ENCODE measurements at regions not wholly inside any gene's neighbourhood (a gene's known extent, or its start where the extent isn't known, plus 50 kb on each side); places are given as distances from the start of the nearest gene placed in this dataset.
"Not testable (repeated sequence)": the region's sequence is repeated elsewhere in the genome, so short reads cannot be mapped to it uniquely, and the experiment has no call there.

DNA sequence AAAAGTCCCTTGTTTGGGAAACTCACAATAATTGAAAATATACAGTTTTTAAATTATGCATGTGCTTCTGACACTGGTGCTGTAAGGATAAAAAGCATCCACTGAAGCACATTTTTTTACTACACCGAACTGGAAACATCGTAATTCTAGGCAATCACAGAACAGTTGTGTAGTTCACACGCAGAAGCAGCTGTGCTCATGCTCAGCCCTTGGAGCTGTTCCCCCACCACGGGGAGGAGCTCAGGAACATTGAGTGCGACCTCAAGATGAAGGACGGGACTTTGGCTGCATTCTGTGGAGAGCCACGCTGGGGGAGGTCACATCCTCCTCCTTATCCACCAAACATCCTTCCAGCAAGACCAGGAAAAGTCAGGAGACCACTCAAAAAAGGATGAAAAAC lies 466.3 kb upstream of the CDH4 start:
- DNase-seq (ENCODE audit: extremely low spot score): no peak
- TF ChIP-seq, protein P1, sequence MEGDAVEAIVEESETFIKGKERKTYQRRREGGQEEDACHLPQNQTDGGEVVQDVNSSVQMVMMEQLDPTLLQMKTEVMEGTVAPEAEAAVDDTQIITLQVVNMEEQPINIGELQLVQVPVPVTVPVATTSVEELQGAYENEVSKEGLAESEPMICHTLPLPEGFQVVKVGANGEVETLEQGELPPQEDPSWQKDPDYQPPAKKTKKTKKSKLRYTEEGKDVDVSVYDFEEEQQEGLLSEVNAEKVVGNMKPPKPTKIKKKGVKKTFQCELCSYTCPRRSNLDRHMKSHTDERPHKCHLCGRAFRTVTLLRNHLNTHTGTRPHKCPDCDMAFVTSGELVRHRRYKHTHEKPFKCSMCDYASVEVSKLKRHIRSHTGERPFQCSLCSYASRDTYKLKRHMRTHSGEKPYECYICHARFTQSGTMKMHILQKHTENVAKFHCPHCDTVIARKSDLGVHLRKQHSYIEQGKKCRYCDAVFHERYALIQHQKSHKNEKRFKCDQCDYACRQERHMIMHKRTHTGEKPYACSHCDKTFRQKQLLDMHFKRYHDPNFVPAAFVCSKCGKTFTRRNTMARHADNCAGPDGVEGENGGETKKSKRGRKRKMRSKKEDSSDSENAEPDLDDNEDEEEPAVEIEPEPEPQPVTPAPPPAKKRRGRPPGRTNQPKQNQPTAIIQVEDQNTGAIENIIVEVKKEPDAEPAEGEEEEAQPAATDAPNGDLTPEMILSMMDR (IDR thresholded peaks at IDR 0.05; ENCODE audit: control extremely low read depth, extremely low read depth, low read depth, missing control alignments): no peak
- POLR2A ChIA-PET: no interaction called here
- CTCF ChIA-PET: no interaction called here

DNA sequence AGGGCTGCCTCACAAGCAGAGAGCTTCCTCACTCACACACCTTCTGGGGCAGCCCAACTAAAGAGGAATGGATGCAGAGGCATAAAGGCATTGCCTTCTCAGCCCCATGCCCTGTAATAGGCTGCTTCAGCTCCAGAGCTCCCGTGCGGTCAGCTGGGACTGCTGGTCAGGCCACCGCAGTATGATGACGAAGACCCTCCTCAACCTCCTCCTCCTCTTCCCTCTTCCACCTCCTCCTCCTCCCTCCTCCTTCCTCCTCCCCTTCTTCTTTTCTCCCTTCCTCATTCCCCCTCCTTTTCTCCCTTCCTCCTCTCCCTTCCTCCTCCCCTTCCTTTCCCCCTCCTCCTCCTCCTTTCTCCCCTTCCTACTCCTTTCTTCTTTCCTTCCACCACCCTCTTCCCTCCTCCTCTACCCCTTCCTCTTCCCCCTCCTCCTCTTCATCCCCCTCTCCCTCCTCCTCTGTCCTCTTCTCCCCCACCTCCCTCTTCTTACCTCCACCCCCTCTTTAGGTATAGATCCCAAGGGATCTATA lies 465.3 kb upstream of the CDH4 start:
- TF ChIP-seq, protein P1 (IDR thresholded peaks at IDR 0.05; ENCODE audit: control extremely low read depth, extremely low read depth, low read depth, missing control alignments): no peak
- ChIA-PET CTCF (no interaction called here), POLR2A (no interaction called here)
- no peak for DNase-seq (ENCODE audit: extremely low spot score)

DNA sequence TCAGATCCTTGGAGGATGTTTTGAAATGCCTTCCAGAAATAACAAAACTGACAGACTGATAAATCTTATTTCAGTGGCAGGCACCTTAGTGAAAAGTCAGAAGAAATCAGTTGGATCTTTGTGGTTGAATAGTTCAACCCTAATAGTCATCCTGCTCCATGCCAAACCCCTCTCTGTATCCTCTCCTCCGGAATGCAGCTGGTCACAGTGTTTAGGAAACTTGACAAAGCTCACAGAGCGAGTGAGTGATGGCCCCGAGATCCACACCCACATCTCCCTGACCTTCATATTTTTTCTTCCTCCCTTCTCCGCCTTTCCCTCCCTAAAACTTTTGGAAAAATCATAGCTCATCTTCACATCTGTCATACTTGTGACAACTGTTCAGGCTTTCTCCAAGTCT lies 464.8 kb upstream of the CDH4 start:
- DNase-seq (ENCODE audit: extremely low spot score): no peak
- POLR2A ChIA-PET: no interaction called here
- TF ChIP-seq, protein P1 (IDR thresholded peaks at IDR 0.05; ENCODE audit: control extremely low read depth, extremely low read depth, low read depth, missing control alignments): no peak
- CTCF ChIA-PET: no interaction called here

DNA sequence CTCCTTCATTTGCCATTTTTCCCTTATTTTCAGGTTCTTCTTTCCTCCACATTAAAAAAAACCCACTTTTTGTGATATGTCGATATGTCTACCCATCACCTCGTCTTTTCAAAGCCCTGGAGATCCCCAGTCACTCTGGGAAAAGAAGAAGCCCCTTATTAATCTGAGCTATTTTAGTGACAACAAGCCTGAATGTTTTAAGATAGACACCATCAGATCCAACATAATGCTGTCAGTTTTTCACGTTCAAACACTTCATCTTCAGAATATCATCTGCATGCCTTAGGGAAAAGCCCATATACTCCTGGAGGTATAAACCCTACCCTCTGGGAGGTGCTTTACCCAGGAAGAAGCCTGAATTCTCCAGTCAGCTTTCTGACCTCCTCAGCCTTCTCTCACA lies 464.0 kb upstream of the CDH4 start:
- ChIA-PET POLR2A (no interaction called here), CTCF (no interaction called here)
- TF ChIP-seq, protein P1 (IDR thresholded peaks at IDR 0.05; ENCODE audit: control extremely low read depth, extremely low read depth, low read depth, missing control alignments): no peak

DNA sequence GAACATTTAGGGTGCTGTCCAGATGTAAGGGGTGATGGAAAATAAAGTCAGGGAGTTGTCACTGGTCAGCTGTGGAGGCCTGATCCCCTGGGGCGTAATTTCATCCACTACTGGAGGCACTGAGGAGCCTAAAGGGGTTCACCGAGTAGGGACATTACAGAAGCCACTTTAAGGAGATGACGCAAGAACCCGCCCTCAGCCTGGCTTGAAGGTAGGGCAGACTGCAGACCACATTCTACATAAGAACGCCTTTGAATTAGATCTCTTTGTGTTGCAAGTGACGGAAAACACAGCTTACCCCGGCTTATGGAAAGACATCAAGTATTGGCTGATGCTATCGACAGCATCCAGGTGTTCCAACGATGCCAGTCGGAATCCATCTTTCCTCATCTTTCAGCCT lies 462.7 kb upstream of the CDH4 start:
- DNase-seq (ENCODE audit: extremely low spot score): no peak
- ChIA-PET POLR2A (no interaction called here), CTCF (interaction anchor here (1.1 to 1.3 kb wide), 2 partner anchors 9 to 21 kb away, joined by 3 to 5 read pairs; no protein-coding TSS in a partner anchor)
- TF ChIP-seq, protein P1 (IDR thresholded peaks at IDR 0.05; ENCODE audit: control extremely low read depth, extremely low read depth, low read depth, missing control alignments): no peak

More for the DNA sequence above, 464.0 kb upstream of the CDH4 start:
- no peak for DNase-seq (ENCODE audit: extremely low spot score)

DNA sequence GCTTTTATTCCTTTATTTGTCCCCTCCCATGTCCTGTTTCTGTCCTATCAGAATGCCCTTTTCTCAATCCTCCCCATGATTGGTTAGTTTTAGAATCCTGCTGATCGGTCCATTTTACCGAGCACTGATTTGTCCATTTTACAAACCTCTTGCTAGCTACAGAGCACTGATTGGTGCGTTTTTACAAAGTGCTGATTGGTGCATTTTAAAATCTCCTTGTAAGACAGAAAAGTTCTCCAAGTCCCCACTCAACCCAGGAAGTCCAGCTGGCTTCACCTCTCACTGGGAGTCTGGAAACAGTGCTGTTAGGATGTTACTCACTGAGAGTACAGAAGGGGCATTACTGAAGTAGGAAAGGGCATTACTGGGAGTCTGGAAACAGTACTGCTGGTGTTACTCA lies 461.7 kb upstream of the CDH4 start:
- POLR2A ChIA-PET; DNase-seq (ENCODE audit: extremely low spot score): not testable (repeated sequence)
- CTCF ChIA-PET: interaction anchor here (1.3 kb wide), 1 partner anchor 10 kb away, joined by 3 read pairs; no protein-coding TSS in a partner anchor

DNA sequence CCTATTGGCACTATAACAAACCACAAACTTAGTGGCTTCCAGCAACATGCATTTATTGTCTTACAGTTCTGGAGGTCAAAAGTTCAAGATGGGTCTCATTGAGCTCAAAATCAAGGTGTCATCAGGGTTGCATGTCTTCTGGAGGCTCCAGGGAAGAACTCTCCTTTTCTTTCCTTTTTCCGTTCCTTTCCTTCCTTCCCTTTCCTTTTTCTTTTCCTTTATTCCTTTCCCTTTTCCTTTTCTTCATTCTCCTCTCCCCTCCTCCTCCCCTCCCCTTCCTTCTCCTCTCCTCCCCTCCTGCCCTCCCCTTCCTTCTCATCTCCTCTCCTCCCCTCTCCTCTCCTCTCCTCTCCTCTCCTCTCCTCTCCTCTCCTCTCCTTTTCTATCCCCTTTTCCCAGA lies 460.2 kb upstream of the CDH4 start:
- no peak for DNase-seq (ENCODE audit: extremely low spot score)
- ChIA-PET POLR2A (no interaction called here), CTCF (no interaction called here)
- TF ChIP-seq, protein P1 (IDR thresholded peaks at IDR 0.05; ENCODE audit: control extremely low read depth, extremely low read depth, low read depth, missing control alignments): no peak
